K562 (cell line): ENCODE measurements at regions not wholly inside any gene's neighbourhood (a gene's known extent, or its start where the extent isn't known, plus 50 kb on each side); places are given as distances from the start of the nearest gene placed in this dataset.

Experiments
- ATAC-seq: fragments of 200-7000 bp; cut with Tn5 transposase; 3 replicates; pipeline ENCODE4 v1.9.1; 2020; ENCODE audit warnings: moderate library complexity
- BruUV-seq: library from RNA; stranded (reverse); fragments of 400-500 nt; replicated peaks from 2 replicates; lab custom pipeline; 2021; lab: Mats Ljungman, UMichigan
- CTCF ChIA-PET: fragments of 300-600 bp; formaldehyde crosslinking; extraction: SDS; loops from one replicate; lab custom pipeline; 2021; ENCODE audit warnings: low intra/inter-chr PET ratio; lab: Yijun Ruan, JAX
- POLR2A ChIA-PET: fragments of 300-600, 350-650 bp; sonication (Branson Sonifier 250); formaldehyde crosslinking; extraction: SDS; loops from one replicate; lab custom pipeline; 2021; ENCODE audit warnings: antibody characterized with exemption, inconsistent platforms; lab: Yijun Ruan, JAX
- DNase-seq, 4 experiments: peaks; one replicate each; pipeline versions ENCODE4 v3.0.0 to v3.0.0-alpha.2; 2011 to 2018; ENCODE audit warnings: low spot score in 3 of 4, mixed read lengths in 3 of 4; ENCODE audit errors: extremely low read depth in 1 of 4
- FAIRE-seq: peaks from 2 replicates; lab custom pipeline; 2011; peaks lifted over from hg19 to GRCh38; lab: Jason Lieb, UNC
- H2AFZ ChIP-seq: 2 replicates; pipeline ENCODE4 v1.6.0; 2011; ENCODE audit warnings: low read depth, low read length, control low read depth, inconsistent platforms
- H3K27ac ChIP-seq: fragments of 200-600 bp; 3 replicates; pipeline ENCODE4 v1.8.0; 2011; ENCODE audit warnings: low read depth, mild to moderate bottlenecking, control low read depth, inconsistent platforms, low read length, moderate library complexity, mixed read lengths; ENCODE audit errors: extremely low read depth
- H3K27me3 ChIP-seq, 2 experiments: fragments of 300-600 bp in 1 of 2; 2 replicates in 1 of 2; 3 replicates in 1 of 2; pipeline versions ENCODE4 v1.6.0 to v1.8.0; 2011; ENCODE audit warnings: inconsistent platforms in 2 of 2, low read length in 2 of 2, mild to moderate bottlenecking in 1 of 2, mixed read lengths in 1 of 2, moderate library complexity in 1 of 2; ENCODE audit not compliant: control insufficient read depth in 2 of 2, insufficient read depth in 2 of 2
- H3K36me3 ChIP-seq: fragments of 300-600 bp; 3 replicates; pipeline ENCODE4 v1.8.0; 2011; ENCODE audit warnings: mild to moderate bottlenecking, low read length, inconsistent platforms; ENCODE audit not compliant: control insufficient read depth, insufficient read depth
- H3K4me1 ChIP-seq, 2 experiments: fragments of 200-600 bp in 1 of 2; replicated peaks in 1 of 2; 2 replicates in 1 of 2; 3 replicates in 1 of 2; pipeline versions ENCODE4 v1.5.1 to v1.8.0; 2011; ENCODE audit warnings: inconsistent platforms in 2 of 2, low read length in 2 of 2, mild to moderate bottlenecking in 1 of 2, mixed read lengths in 1 of 2, moderate library complexity in 1 of 2; ENCODE audit not compliant: control insufficient read depth in 2 of 2, insufficient read depth in 2 of 2
- H3K4me2 ChIP-seq: 2 replicates; pipeline ENCODE4 v1.6.1; 2011; ENCODE audit warnings: low read length, control low read depth, inconsistent platforms, mixed read lengths; ENCODE audit not compliant: insufficient read depth
- H3K4me3 ChIP-seq: fragments of 200-600 bp; sonication (generic), shearing (Covaris generic); 2 replicates; pipeline ENCODE4 v1.5.1; 2016; ENCODE audit warnings: control low read depth, inconsistent platforms
- H3K79me2 ChIP-seq: fragments of 200-600 bp; 3 replicates; pipeline ENCODE4 v1.8.0; 2011; ENCODE audit warnings: low read length, inconsistent platforms; ENCODE audit not compliant: control insufficient read depth, insufficient read depth
- H3K9ac ChIP-seq, 2 experiments: 2 replicates each; pipeline versions ENCODE4 v1.6.0 to v1.6.1; 2011; ENCODE audit warnings: low read depth in 2 of 2, low read length in 2 of 2, control low read depth in 1 of 2, inconsistent platforms in 1 of 2, mild to moderate bottlenecking in 1 of 2, mixed read lengths in 1 of 2; ENCODE audit not compliant: insufficient read depth in 1 of 2
- H3K9me1 ChIP-seq: one replicate; pipeline ENCODE4 v1.6.0; 2011; ENCODE audit warnings: inconsistent platforms, mild to moderate bottlenecking, low read length, moderate library complexity; ENCODE audit not compliant: control insufficient read depth, insufficient read depth
- H3K9me3 ChIP-seq: replicated peaks from 2 replicates; pipeline ENCODE4 v1.5.1; 2011; ENCODE audit warnings: low read depth, low read length, inconsistent platforms; ENCODE audit not compliant: control insufficient read depth, insufficient read depth
- H4K20me1 ChIP-seq: replicated peaks from 2 replicates; pipeline ENCODE4 v1.6.1; 2011; ENCODE audit warnings: low read length, inconsistent platforms, mixed read lengths; ENCODE audit not compliant: control insufficient read depth, insufficient read depth
- CUX1 ChIP-seq: fragments of 200-800 bp; sonication (Bioruptor generic); IDR thresholded peaks from 2 replicates; pipeline ENCODE4 v1.6.1; 2016; ENCODE audit warnings: missing genetic modification characterization, missing compliant biosample characterization
- FOXP4 ChIP-seq: sonication (generic); formaldehyde crosslinking; IDR thresholded peaks from 2 replicates; pipeline ENCODE4 v1.8.0; 2022; ENCODE audit warnings: mild to moderate bottlenecking, missing genetic modification reagents, borderline replicate concordance
- HMGN3 ChIP-seq: IDR thresholded peaks from 2 replicates; pipeline ENCODE4 v1.6.1; 2011; ENCODE audit warnings: borderline replicate concordance, low read depth, mild to moderate bottlenecking, mixed read lengths, low read length; ENCODE audit not compliant: insufficient read length; ENCODE audit errors: extremely low read depth
- TOE1 ChIP-seq, 2 experiments: fragments of 450-650 bp in 1 of 2; sonication (generic) in 1 of 2; formaldehyde crosslinking in 1 of 2; IDR thresholded peaks; 2 replicates each; pipeline versions ENCODE4 v1.7.1 to v1.8.0; 2016 to 2022; ENCODE audit warnings: borderline replicate concordance in 2 of 2, mild to moderate bottlenecking in 2 of 2, antibody characterized with exemption in 1 of 2, inconsistent platforms in 1 of 2, low read depth in 1 of 2, missing genetic modification reagents in 1 of 2, moderate library complexity in 1 of 2
- ZFP91 ChIP-seq: sonication (generic); formaldehyde crosslinking; IDR thresholded peaks from 2 replicates; pipeline ENCODE4 v1.8.0; 2022; ENCODE audit warnings: mild to moderate bottlenecking, missing genetic modification reagents
- ZHX1 ChIP-seq: fragments of 150-350 bp; conservative IDR thresholded peaks from 2 replicates; pipeline ENCODE4 v1.6.1; 2014; ENCODE audit warnings: low read length
- ZNF77 ChIP-seq: fragments of 250-450 bp; sonication (Bioruptor Pico); IDR thresholded peaks from 2 replicates; pipeline ENCODE4 v1.5.0; 2020
- WGBS: fragments of 100-300 bp; shearing (Covaris generic); methylation state at CpG from one replicate; pipeline ENCODE4 v1.1.6; 2016; ENCODE audit warnings: low coverage, mixed read lengths; ENCODE audit not compliant: insufficient coverage; ENCODE audit errors: missing lambda C conversion rate; 5-methylcytosine and 5-hydroxymethylcytosine counted together
- in situ Hi-C: fragments of 300-500 bp; cut with MboI; formaldehyde crosslinking; loops from 4 replicates; pipeline ENCODE4 v1.15.0; 2018; ENCODE audit warnings: inconsistent platforms, mixed read lengths
- intact Hi-C: fragments of 100-400 bp; cut with micrococcal nuclease; formaldehyde crosslinking; loops from 2 replicates; pipeline ENCODE4 v1.14.2; 2022

GRCh38 chr6:33926451-33926850 lies 122.6 kb upstream of the MLN start (continued):
- TF ChIP-seq ZHX1, result no peak
- TF ChIP-seq ZFP91, result peak; percentile 95
- peak; percentile 52; the same call in 1 of the 2 replicates for TF ChIP-seq TOE1 (IDR thresholded peaks at IDR 0.05; ENCODE audit: borderline replicate concordance)
- TF ChIP-seq TOE1 (CRISPR knock-in tag; IDR thresholded peaks at IDR 0.05; ENCODE audit: borderline replicate concordance, low read depth), result no peak
- no peak for TF ChIP-seq HMGN3
- TF ChIP-seq, all 486 proteins: peak for 11

- 28% methylated on average over 8 of the region's 8 CpGs for WGBS
- H3K27me3 ChIP-seq, result peaks cover 2 to 6% of the 10 kb centered on the region in 2 experiments; a peak in 3 of 5 replicates
- in situ Hi-C loops (no loop called here), intact Hi-C loops (no loop called here)
- peak overlapping the region; percentile 36; the same call in 1 of the 2 replicates for H2AFZ ChIP-seq
- H3K36me3 ChIP-seq, result no peaks in the 10 kb centered on the region
- no peak overlapping the region for H3K4me2 ChIP-seq
- no peaks in the 10 kb centered on the region for H3K79me2 ChIP-seq
- no peaks in the 10 kb centered on the region for H4K20me1 ChIP-seq
- ATAC-seq (no peak), DNase-seq (no peak), FAIRE-seq (no peak)
- POLR2A ChIA-PET, result no interaction called here
- H3K9me1 ChIP-seq, result no peaks in the 10 kb centered on the region
- H3K27ac ChIP-seq, result no peak overlapping the region
- no peak overlapping the region for H3K4me3 ChIP-seq
- H3K4me1 ChIP-seq, result peaks cover 0 to 7% of the 10 kb centered on the region in 2 experiments; a peak in 2 of 5 replicates
- CTCF ChIA-PET, result no interaction called here
- H3K9me3 ChIP-seq, result no peaks in the 10 kb centered on the region; the same call in 1 of the 2 replicates
- BruUV-seq, result no TSS peak
- H3K9ac ChIP-seq, result no peak overlapping the region
- TF ChIP-seq CUX1 (CRISPR knock-in tag) (no peak), FOXP4 (CRISPR knock-in tag) (no peak), ZNF77 (CRISPR knock-in tag) (no peak)
These were observed 122.1 kb upstream of the MLN start for GRCh38 chr6:33925936-33926335.
